NCI-H1930 (cell line): ENCODE measurements at regions not wholly inside any gene's neighbourhood (a gene's known extent, or its start where the extent isn't known, plus 50 kb on each side); places are given as distances from the start of the nearest gene placed in this dataset.
"Not testable (repeated sequence)": the region's sequence is repeated elsewhere in the genome, so short reads cannot be mapped to it uniquely, and the experiment has no call there.

Source experiments
- DNase-seq, 2 experiments: peaks; one replicate each; lab custom pipeline; 2025; lab: John Stamatoyannopoulos, UW

DNA sequence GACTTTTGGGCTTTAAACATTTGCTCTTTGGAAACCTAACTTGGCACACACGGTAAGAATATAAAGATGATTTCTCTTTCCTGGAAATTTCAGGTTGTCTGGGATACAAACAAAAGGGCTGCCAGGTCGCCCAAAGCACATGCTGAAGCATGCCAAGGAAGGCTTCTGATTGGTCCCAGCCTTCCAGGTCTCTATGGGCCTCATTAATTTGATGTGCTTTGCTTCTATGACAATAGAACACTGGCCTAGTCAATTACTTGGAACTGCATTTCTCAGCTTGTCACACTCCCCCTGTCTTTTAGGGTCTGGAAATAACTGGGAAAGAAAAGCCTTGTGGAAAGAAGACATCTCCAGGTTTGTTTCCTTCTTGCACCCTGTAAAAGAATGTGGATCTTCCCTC is 228.9 kb downstream of the ADCYAP1 start:
- DNase-seq, result no peak

DNA sequence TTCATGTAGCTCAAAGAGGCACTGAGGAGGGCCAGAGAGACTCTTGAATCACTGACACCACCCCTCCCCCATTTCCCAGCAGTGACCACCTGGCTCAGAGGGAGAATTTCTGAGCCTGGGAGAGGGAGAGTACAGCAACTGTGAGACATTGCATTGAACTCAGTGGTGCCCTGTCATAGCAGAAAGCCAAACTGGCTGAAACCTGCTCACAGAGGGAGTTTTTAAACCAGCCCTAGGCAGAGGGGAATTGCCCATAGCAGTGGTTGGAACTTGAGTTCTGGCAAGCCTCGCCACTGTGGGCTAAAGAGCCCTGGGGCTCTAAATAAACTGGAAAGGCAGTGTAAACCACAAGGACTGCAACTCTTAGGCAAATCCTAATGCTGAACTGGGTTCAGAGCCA is 243.1 kb downstream of the ADCYAP1 start:
- no peak for DNase-seq

DNA sequence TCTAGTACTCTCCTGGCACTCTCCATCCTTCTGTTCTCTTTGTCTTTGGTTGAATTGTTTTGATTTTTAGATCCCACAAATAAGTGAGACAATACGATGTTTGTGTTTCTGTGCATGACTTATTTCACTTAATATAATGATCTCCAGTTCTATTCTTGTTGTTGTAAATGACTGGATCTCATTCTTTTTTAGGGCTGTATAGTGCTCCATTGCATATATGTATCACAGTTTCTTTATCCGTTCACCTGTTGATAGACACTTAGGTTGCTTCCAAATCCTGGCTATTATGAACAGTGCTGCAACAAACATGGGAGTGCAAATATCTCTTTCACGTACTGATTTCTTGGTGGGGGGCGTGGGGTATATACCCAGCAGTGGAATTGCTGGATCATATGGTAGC is 245.0 kb downstream of the ADCYAP1 start:
- DNase-seq, result no peak

DNA sequence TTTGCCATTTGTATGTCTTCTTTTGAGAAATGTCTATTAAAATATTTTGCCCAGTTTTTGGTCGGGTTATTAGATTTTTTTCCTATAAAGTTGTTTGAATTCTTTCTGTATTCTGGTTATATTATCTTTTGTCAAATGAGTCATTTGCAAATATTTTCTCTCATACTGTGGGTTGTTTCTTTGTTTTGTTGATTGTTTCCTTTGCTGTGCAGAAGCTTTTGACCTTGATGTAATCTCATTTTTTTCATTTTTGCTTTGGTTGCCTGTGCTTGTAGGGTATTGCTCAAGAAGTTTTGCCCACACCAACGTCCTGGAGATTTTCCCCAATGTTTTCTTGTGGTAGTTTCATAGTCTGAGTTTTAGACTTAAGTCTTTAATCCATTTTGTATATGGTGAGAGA is 245.7 kb downstream of the ADCYAP1 start:
- no peak for DNase-seq

DNA sequence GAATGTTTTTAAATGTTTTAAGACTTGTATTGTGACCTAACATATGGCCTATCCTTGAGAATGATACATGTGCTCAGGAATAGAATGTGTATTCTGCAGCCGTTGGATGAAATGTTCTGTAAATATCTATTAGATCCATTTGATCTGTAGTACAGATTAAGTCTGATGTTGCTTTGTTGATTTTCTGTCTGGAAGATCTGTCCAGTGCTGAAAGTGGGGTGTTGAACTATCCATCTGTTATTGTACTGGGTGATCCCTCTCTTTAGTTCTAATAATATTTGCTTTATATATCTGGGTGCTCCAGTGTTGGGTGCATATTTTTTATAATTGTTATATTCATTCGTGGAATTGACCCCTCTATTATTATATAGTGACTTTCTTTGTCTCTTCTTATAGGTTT is 248.3 kb downstream of the ADCYAP1 start:
- not testable (repeated sequence) for DNase-seq

DNA sequence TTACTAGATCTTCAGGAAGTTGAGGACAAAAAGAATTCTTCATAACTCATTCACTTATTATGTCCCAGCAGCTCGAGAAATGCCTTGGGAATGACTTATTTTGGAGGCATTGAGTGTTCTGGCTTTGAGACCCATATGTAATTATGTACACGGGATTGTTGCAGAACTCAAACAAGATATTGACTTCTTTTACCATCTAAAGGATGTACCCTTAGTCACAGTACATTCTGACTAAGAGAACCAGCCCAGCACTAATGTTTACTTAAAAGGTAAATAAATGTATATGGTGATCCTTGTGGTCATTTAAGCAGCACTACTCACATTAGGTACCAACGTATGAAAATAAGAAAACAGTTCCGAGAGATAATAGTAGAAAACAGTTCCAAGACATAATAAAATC is 268.9 kb downstream of the ADCYAP1 start:
- no peak for DNase-seq

DNA sequence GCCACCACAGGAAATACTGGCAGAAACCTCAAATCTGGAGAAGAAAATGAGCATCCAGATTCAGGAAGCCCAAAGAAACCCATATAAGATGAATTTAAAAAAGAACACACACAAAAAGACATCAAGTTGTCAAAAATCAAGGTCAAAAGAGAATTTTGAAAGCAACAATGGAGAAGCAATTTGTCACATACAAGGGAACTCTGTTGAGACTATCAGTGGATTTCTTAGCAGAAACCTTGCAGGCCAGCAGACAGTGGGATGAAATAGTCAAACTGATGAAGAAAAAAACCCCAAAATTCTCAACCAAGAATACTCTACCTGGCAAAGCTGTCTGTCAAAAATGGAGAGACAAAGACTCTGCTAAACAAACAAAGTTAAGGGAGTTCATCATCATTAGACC is 272.6 kb downstream of the ADCYAP1 start:
- no peak for DNase-seq

DNA sequence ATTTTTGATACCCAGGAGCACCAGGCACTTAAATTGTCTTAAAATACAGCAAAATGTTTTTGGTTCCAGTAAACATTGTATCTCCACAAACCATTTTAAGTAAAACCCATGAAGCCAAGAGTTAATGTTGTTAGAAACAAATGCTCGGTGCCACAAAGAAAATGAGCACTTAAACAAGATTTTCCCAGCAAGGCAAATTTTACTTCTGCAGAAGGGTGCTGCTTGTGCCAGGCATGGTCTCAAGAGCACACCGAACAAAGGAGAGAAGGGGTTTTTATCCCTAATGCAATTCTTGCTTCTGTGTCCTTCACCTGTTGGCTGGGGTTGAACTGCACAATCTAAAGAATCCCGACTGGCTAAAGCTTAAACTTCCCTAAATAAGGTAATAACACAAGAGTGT is 286.7 kb downstream of the ADCYAP1 start:
- no peak for DNase-seq

DNA sequence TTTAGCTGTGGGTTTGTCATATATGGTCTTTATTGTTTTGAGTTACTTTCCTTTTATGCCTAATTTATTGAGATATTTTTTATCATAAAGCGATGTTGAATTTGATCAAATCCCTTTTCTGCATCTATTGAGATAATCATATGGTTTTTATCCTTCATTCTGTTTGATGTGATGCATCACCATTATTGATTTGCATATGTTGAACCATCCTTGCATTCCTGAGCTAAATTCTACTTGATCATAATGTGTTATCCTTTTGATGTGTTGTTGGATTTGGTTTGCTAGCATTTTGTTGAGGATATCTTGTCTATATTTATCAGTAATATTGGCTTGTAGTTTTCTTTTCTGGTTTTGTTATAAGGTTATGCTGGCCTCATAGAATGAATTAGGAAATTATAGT is 308.5 kb downstream of the ADCYAP1 start:
- no peak for DNase-seq

DNA sequence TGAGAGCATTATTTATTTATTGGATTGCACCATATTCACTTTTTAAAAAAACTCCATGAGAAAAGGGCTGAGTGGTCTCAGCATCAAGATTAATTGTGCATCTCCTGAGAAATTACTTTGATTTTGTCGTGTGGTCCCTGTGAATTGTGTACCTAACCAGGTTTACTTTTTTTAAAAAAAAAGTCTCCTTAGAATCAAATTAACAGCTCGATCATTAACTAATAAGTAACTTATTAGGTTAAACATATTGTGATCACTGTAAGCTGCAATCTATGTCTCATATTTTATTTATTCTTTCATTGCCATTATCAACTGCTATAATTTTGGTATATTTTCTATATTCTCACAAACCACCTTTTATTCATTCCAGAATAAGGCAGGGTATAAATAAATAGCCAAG is 318.2 kb downstream of the ADCYAP1 start:
- no peak for DNase-seq

DNA sequence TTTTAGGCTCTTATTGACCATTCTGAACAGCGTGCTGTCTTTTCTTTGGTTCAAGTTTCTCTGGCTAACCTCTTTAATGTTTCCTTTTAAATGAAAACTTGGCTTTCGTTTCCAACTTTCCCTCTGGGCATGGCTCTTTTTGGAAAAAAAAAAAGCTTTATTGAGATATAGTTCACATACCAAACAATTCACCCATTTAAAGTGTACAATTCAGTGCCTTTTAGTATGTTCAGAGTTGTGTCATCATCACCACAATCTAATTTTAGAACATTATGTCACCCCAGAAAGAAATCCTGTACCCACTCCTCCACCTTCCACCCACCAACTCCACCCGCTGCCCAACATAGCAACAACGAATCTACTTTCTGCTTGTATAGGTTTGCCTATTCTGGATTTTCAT is 322.4 kb downstream of the ADCYAP1 start:
- no peak for DNase-seq

DNA sequence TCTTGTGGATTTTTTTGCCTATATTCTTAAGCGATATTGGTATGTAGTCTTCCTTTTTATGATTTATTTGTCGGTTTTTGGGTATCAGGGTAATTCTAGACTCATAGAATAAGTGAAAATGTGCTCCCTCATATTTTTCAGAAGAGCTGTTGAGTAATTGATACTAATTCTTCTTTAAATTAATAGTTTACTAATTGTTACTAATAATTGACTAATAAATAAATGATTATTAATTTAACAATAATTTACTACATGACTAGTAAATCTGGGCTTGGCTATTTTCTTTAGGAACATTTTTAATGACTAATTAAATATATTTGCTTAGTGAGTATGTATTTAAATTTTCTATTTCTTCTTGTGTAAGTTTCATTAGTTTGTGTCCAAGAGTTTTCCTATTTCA is 325.0 kb downstream of the ADCYAP1 start:
- DNase-seq, result no peak

DNA sequence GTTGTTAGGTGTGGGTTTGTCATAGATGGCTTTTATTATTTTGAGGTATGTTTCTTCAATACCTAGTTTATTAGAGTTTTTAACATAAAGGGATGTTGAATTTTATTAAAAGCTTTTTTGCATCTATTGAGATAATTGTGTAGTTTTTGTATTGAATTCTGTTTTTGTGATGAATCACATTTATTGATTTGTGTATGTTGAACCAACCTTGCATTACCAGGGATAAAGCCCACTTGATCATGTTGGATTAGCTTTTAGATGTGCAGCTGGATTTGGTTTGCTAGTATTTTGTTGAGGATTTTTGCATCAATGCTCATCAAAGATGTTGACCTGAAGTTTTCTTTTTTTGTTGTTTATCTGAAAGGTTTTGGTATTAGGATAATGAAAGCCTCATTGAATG is 328.2 kb downstream of the ADCYAP1 start:
- no peak for DNase-seq

DNA sequence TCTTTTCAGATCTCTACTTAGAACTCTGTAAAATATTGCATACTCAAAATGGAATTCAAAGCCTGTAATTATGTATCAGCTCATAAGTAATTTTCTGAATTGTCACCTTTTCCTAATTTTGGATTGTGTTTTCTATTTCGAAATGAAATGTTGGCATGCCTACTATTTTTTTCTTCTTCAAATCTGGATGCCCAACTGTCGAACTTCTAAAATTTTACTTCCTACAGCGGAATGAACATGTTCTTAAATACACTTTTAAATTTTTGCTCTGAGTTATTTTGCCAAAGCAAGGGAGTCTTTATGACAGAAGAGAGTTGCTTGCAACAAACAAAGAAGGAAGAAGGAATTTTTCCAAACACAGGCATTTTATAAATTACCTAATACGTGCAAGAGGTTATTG is 336.0 kb downstream of the ADCYAP1 start:
- no peak for DNase-seq

DNA sequence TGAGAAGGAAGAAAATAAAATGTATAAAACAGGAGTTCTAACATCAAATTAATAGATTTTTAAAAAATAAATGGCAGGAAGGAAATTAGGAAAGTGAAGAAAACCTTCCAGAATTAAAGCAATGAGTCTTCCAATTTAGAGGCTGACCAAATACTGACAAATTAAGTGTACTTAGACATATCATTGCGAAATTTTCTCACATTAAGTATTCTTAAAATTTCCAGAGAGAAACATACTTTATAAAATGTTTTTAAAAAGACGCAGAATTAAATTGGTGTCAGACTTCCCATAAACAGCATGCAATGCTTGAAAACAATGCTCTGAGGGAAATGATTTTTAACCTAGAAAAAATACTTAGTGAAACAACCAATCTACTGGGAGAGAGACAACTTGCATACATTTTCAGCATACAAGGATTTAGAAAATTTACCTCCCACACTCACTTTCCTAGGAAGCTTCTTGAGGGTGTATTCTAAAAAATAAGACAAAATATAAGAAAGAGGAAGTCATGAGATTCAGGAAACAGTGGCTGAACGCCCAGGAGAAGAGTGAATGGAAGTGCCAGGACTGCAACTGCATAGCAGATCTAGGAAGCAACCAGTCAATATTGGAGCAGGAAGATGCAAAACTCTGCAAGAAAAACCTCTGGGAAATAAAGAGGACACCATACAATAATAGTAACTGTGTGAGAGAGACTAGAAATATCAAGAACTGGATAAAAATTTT is 339.9 kb downstream of the ADCYAP1 start:
- DNase-seq, result no peak

DNA sequence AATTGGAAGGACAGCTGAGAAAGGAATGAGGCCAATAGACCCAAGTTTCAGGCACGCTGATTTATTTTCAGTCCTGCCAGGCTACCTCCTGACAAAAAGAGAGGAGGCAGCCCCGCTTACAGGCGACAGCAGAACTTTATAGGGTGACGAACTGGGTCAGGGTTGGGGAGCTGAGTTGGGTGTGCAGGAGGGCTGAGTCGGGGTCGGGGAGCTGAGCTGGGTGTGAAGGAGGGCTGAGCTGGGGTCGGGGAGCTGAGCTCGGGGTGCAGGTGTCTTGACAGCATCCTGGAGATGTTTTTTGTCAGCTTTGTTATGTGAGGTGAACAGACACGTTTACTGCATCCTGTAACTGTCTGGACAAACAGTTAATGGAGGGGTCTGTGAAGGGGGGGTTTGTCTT is 342.2 kb downstream of the ADCYAP1 start:
- no peak for DNase-seq

DNA sequence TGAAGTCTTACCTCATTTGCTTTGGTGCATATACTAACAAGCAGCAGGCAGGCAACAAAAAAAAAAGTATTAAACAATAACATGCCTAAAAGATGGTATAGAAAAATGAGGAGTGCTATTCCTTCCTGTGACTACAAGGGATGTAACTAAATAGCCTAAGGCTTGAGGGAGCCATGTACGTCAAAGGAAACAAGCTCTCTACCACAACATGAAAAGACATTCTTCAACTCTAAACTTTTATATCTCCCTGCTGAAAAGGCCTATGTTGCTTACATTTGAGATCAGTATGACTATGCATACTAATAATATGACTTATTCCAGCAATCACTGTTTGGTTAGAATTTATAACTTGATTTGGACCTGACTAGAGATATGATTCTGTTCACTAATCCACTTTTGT is 347.9 kb downstream of the ADCYAP1 start:
- no peak for DNase-seq

DNA sequence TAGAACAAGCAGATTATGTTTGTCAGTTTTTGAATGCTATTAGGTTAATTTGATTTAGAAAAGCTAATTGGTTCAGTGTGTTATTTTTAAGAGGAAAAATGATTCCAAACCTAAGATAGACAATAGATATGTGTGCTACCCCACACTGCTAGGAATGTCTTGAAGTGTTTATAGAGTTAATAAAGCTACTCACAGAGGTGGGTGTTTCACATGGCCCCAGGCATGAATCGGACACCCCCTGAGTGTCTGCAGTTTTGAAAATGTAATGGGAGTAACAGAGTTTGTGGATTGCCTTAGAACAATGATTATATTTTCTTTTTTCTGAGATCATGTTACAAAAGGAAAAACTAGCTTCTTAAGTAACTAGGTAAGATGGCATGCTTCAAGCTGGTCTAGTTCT is 348.3 kb downstream of the ADCYAP1 start:
- no peak for DNase-seq

DNA sequence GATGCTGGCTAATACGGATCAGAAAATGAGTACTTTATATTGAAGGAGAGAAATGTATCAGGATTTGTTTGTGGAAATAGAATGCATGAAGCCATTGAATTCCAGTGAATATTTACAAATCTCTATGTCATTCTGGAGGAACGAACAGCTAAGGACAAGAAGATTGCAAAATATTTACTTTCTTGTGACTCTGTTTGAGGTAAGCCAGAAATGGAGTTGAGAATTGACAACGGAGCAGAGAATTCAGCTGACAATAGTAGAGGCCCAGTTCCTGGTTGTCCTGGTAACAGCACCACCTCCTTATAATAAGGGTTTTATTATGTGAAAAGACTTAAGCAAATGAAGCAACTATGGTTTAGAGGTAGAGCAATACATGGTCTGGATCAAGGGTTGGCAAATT is 349.2 kb downstream of the ADCYAP1 start:
- DNase-seq, result no peak

DNA sequence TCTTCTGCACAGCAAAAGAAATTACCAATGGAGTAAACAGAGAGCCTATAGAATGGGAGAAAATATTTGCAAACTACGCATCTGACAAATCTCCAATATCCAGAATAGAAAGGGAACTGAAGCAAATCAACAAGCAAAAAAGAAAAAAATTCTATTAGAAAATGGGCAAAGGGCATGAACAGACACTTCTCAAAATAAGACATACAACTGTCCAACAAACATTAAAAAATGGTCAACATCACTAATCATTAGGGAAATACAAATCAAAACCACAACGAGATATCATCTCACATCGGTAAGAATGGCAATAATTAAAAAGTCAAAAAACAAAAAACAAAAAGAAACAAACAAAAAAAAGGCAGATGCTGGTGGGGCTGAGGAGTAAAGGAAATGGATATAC is 356.4 kb downstream of the ADCYAP1 start:
- DNase-seq, result no peak

DNA sequence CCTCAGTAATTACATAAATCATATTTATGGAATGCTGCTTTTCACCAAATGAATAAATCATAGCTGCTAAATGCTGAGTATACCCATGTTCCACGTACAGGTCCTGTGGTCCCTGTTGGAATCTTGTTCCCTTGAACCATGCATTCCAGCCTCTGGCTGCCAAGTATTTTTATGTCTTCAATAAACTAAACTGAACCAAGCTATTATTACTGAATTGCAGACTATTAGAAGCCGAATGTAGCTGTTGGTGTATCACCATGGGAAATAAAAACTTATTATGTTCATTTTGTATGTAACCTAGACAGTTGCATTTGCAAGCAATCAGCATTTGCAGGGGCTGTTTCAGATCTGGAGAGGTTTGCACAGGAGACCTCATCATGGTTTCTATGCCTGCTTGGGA is 362.4 kb downstream of the ADCYAP1 start:
- DNase-seq, result no peak

DNA sequence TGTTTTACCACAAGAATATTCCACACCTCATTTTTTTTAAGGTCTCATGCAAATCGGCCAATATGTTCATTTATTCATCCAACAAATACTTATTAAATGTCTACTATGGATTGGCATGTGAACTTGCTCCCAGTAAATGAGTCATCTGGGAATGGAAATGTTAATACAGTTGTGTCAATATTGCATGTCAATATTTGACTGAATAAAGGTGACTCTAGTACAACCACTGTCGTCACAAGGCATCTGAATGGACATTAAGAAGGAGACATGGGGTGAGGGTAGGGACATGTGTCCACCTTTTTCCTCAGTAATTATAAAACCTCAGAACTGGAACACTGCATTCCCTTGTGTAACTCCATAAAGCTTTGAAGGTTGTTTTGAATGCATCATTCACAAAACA is 365.4 kb downstream of the ADCYAP1 start:
- no peak for DNase-seq

DNA sequence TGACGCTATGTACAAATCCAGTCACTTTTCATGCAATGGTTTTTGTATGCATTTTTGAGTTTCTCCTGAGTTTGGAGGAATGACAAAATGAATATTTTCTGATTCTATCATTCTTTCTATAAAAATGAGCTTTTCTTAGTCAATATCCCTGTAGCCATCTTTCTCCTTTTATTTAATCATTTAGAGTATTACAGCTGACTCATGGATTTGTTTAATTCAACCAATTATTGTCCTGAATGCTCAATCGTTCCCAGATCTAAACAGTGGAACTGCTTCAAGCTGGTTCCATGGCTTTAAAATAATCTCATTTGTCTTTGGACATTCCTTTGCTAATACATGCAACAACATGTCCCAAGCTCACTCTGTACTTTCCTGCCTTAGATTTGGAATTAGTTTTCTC is 368.8 kb downstream of the ADCYAP1 start:
- DNase-seq, result no peak

DNA sequence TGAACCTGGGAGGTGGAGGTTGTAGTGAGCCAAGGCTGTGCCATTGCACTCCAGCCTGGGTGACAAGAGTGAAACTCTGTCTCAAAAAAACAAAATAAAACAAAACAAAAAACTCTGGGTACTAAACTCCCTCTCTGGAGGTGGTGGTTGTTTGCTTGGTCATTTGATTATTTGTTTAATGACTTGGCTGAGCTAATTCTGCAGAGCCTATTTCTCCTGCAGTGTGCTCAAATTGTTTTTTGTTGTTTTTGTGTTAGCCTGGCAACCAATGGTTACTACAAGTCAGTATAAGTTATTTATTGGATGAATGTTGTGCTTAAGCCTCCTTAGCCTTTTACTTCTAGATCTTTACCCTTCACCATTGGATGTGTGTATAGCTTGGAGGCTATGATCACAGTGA is 387.5 kb downstream of the ADCYAP1 start:
- no peak for DNase-seq

DNA sequence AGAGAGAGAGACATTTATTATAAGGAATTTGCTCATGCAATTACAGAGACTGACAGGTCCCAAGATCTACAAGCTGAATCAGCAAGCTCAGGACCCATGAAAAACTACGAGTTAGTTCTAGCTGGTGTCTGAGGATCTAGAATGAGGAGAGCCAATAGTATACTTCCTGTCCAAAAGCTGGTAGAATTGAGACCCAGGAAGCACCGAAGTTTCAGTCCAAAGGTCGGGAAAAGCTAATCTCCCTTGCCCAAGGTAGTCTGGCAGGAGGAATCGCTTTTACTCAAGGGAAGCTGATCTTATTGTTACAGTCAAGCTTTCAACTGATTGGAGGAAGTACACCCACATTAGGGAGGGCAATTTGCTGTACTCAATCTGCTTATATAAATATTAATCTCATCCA is 389.6 kb downstream of the ADCYAP1 start:
- DNase-seq, result no peak
